WERI-Rb-1 (cell line): ENCODE measurements at regions not wholly inside any gene's neighbourhood (a gene's known extent, or its start where the extent isn't known, plus 50 kb on each side); places are given as distances from the start of the nearest gene placed in this dataset.

Experiments
- DNase-seq: peaks from one replicate; pipeline ENCODE4 v3.0.0-alpha.2; 2020
- H3K27ac ChIP-seq: fragments of 250-450 bp; sonication (Bioruptor Pico); 2 replicates; pipeline ENCODE4 v1.5.1; 2020; ENCODE audit warnings: mild to moderate bottlenecking, moderate library complexity
- H3K27me3 ChIP-seq: fragments of 250-450 bp; sonication (Bioruptor Pico); 2 replicates; pipeline ENCODE4 v1.5.1; 2021; ENCODE audit warnings: mild to moderate bottlenecking, low read depth, moderate library complexity; ENCODE audit not compliant: insufficient read depth, severe bottlenecking
- H3K36me3 ChIP-seq: fragments of 250-450 bp; sonication (Bioruptor Pico); 2 replicates; pipeline ENCODE4 v1.5.1; 2020; ENCODE audit warnings: mild to moderate bottlenecking, moderate library complexity
- H3K4me3 ChIP-seq: 2 replicates; pipeline ENCODE4 v1.5.1; 2011; ENCODE audit warnings: low read depth, mild to moderate bottlenecking, control low read depth, low read length
- H3K9me3 ChIP-seq: fragments of 250-450 bp; sonication (Bioruptor Pico); 2 replicates; pipeline ENCODE4 v1.5.1; 2021; ENCODE audit warnings: mild to moderate bottlenecking, moderate library complexity; ENCODE audit not compliant: severe bottlenecking
- TF ChIP-seq, protein P1 (sequence below): IDR thresholded peaks from 2 replicates; pipeline ENCODE4 v1.5.1; 2011; ENCODE audit warnings: low read depth, mild to moderate bottlenecking, control low read depth, inconsistent platforms, low read length

DNA sequence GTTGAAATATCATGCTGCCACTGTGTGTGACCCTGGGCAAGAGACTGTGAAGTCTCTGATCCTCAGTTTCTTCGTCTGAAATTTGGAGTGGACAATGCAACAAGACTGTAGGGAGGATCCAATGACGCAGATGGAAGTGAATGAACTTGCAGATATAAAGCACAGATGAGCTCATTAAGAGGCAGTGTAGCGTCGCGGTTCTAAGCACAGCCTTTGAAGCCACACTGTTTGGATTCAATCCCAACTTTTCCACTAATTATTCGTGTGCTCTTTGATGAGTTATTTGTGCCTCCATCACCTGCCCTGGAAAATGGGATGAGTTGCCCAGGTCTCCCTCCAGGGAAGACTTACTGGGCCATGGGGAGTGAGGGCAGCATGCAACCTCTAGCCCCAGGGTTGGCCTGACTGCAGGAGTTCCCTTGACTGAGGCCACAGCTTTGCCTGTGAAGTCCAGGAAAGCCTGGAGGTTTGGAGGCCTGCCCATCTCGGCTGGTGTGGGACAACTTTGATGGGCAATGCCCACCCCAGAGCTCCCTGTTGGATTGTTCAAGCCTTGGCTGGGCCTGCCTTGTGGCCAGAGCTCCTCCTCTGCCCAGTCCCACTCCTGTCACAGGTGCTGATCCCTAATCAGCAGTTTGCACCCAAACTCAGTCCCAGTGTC is 266.0 kb upstream of the B3GAT1 start:
- TF ChIP-seq, protein P1, sequence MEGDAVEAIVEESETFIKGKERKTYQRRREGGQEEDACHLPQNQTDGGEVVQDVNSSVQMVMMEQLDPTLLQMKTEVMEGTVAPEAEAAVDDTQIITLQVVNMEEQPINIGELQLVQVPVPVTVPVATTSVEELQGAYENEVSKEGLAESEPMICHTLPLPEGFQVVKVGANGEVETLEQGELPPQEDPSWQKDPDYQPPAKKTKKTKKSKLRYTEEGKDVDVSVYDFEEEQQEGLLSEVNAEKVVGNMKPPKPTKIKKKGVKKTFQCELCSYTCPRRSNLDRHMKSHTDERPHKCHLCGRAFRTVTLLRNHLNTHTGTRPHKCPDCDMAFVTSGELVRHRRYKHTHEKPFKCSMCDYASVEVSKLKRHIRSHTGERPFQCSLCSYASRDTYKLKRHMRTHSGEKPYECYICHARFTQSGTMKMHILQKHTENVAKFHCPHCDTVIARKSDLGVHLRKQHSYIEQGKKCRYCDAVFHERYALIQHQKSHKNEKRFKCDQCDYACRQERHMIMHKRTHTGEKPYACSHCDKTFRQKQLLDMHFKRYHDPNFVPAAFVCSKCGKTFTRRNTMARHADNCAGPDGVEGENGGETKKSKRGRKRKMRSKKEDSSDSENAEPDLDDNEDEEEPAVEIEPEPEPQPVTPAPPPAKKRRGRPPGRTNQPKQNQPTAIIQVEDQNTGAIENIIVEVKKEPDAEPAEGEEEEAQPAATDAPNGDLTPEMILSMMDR: no peak
- H3K27me3 ChIP-seq: peaks cover 6% of the 10 kb centered on the region
- H3K4me3 ChIP-seq: no peak overlapping the region
- H3K9me3 ChIP-seq: peaks cover 4% of the 10 kb centered on the region
- no peak overlapping the region for H3K27ac ChIP-seq
- H3K36me3 ChIP-seq: no peaks in the 10 kb centered on the region
- no peak for DNase-seq

DNA sequence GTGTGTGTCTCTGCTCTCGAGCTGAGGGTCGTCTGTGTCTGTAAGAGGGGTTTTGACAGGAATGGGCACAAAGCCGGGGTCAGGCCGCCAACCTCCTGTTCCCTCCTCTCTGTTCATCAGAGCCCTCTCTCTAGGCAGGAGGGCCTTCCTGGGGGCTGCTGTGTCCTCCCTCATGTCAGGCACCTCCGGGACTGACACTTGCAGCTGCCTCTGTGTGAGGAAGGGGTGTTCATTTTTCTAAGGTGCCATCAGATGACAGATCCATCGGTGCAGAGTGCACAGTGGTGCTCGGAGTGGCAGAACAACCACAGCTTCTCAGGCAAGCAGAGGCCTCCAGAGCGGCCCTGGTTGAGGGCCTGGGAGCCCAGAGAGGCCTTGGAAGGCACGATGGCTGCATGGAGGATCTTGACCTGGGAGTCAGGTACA is 265.4 kb upstream of the B3GAT1 start:
- peaks cover 3% of the 10 kb centered on the region for H3K27me3 ChIP-seq
- H3K4me3 ChIP-seq: no peak overlapping the region
- no peak for DNase-seq
- TF ChIP-seq, protein P1: no peak
- peaks cover 4% of the 10 kb centered on the region for H3K9me3 ChIP-seq
- no peaks in the 10 kb centered on the region for H3K36me3 ChIP-seq
- no peak overlapping the region for H3K27ac ChIP-seq

DNA sequence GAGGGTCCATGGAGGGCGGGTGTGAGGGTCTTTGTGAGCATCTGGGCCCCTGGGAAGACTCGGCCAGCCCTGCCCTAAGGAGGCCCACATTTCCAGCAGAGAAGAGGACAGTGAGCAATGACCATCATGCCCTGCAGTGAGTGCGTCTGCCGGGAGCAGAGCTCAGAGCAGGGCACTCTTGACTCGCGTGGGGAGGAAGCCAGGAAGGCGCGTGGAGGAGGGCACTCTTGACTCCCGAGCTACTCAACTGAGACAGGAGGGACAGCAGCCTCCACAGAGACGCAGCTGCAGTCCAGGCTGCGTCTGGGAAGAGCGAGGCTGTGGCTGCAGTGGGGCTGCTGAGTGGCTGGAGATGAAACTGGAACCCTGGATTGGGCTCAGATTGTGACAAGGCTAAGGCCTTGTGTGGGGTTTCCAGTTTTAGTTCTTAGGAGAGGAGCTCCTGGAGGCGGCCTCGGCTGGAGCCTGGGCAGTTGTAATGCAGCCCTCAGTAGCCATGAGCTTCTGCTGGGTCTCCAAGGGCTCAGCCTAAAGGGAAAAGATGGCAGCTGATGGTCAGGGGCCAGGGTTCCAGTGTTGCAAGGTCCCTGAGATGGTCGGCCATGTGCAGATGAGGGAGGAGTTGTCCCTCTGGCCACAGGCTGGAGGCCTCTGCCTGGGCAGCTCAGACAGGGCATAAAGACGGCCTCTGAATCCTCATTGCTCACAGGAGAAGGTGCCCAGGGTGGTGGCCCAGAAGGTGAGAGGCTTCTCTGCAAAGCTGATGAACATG is 264.7 kb upstream of the B3GAT1 start:
- H3K27me3 ChIP-seq: peaks cover 8% of the 10 kb centered on the region
- DNase-seq: no peak

DNA sequence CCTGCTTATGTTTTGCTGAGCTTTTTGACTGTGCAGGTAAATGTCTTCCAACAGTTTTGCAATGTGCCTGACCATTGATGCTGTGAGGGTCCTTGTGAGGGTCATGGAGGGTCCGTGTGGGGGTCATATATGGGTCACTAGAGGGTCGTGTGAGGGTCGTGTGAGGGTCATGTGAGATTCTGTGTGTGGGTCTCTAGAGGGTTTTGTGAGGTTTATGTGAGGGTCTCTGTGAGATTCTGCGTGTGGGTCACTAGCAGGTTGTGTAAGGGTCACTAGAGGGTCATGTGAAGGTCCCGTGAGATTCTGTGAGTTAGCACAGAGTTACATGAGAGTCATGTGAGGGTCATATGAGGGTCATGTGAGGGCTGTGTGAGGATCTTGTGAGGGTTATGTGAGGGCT is 263.9 kb upstream of the B3GAT1 start:
- no peak for DNase-seq
- Histone ChIP-seq H3K27me3 (peaks cover 13% of the 10 kb centered on the region), H3K9me3 (peaks cover 4% of the 10 kb centered on the region), H3K27ac (no peak overlapping the region), H3K36me3 (no peaks in the 10 kb centered on the region), H3K4me3 (no peak overlapping the region)
- TF ChIP-seq, protein P1: no peak

More for the DNA sequence above, 264.7 kb upstream of the B3GAT1 start:
- TF ChIP-seq, protein P1: no peak
- no peak overlapping the region for H3K4me3 ChIP-seq
- H3K27ac ChIP-seq: no peak overlapping the region
- peaks cover 4% of the 10 kb centered on the region for H3K9me3 ChIP-seq
- no peaks in the 10 kb centered on the region for H3K36me3 ChIP-seq

DNA sequence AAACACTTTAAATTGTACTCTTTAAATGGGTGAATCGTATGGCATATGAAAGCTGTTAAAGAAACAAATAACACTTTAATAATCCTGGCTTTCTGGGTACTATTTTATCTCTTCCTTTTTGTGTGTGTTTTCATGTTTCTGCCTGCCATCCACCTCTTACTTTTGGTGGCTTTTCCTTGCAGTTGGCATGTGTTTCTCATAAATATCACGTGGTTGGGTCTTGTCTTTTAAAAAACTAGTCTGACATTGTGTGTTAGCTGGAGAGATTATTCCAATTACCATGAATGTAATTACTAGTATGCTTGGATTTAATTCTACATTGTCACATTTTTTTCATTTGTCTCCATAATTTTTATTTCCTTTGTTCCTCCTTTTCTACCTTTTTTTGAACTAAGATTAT is 262.9 kb upstream of the B3GAT1 start:
- Histone ChIP-seq H3K27ac (no peak overlapping the region), H3K4me3 (no peak overlapping the region), H3K27me3 (peaks cover 19% of the 10 kb centered on the region), H3K9me3 (peaks cover 4% of the 10 kb centered on the region), H3K36me3 (no peaks in the 10 kb centered on the region)
- DNase-seq: no peak
- TF ChIP-seq, protein P1: no peak
